Lower leg skin (tissue), 4 donors: ENCODE measurements at regions not wholly inside any gene's neighbourhood (a gene's known extent, or its start where the extent isn't known, plus 50 kb on each side); places are given as distances from the start of the nearest gene placed in this dataset.
"Not testable (repeated sequence)": the region's sequence is repeated elsewhere in the genome, so short reads cannot be mapped to it uniquely, and the experiment has no call there.

ENCODE experiments used
- DNase-seq, 2 donors: peaks; one replicate each; pipeline ENCODE4 v3.0.0-alpha.2; 2019; ENCODE audit warnings: low spot score in 2 of 2
- H3K4me3 ChIP-seq: fragments of 200-600 bp; sonication (generic); 2 replicates; pipeline ENCODE4 v1.5.1; 2017; ENCODE audit warnings: mild to moderate bottlenecking, low read depth; ENCODE audit not compliant: poor library complexity, severe bottlenecking
- CTCF ChIP-seq, 3 donors: fragments of 450-650 bp; IDR thresholded peaks; one replicate each; pipeline ENCODE4 v1.5.1; 2016; ENCODE audit warnings: antibody characterized with exemption in 3 of 3, mild to moderate bottlenecking in 3 of 3, moderate library complexity in 2 of 3
- POLR2A ChIP-seq, 2 donors: fragments of 450-650 bp; IDR thresholded peaks; one replicate each; pipeline ENCODE4 v1.6.1; 2016 to 2017; ENCODE audit warnings: antibody characterized with exemption in 2 of 2, mild to moderate bottlenecking in 1 of 2, moderate library complexity in 1 of 2
- WGBS, 2 donors: methylation state at CpG; one replicate each; pipeline ENCODE4 v1.1.5; 2018; 5-methylcytosine and 5-hydroxymethylcytosine counted together
- intact Hi-C: fragments of 100-400 bp; cut with DNase I; formaldehyde crosslinking; loops from one replicate; pipeline ENCODE4 v1.15.0; 2023; ENCODE audit warnings: low total_unique reads

GRCh38 chr19:28544451-28545261, 668.3 kb downstream of the UQCRFS1 start:
- DNase-seq = no peak
- intact Hi-C loops = no loop called here
- 91 to 98% methylated on average over 2 of the region's 2 CpGs for WGBS, 2 donors
- TF ChIP-seq CTCF (IDR thresholded peaks at IDR 0.05) (no peak), POLR2A (IDR thresholded peaks at IDR 0.05) (no peak)
- no peak overlapping the region for H3K4me3 ChIP-seq

- H3K4me3 ChIP-seq = no peak overlapping the region
- DNase-seq = no peak
- intact Hi-C loops = no loop called here
- no peak for TF ChIP-seq CTCF (IDR thresholded peaks at IDR 0.05)
- WGBS, 2 donors = 77 to 87% methylated on average over 5 of the region's 5 CpGs
These were observed 669.6 kb downstream of the UQCRFS1 start for GRCh38 chr19:28543244-28543776.

- TF ChIP-seq POLR2A (IDR thresholded peaks at IDR 0.05) (no peak), CTCF (IDR thresholded peaks at IDR 0.05) (no peak)
- WGBS, 2 donors = 75 to 77% methylated on average over 12 of the region's 12 CpGs
- intact Hi-C loops = no loop called here
- H3K4me3 ChIP-seq = no peak overlapping the region
- DNase-seq = no peak
These were observed 670.3 kb downstream of the UQCRFS1 start for GRCh38 chr19:28542394-28543243.

- TF ChIP-seq POLR2A (IDR thresholded peaks at IDR 0.05) (no peak), CTCF (IDR thresholded peaks at IDR 0.05) (no peak)
- DNase-seq = no peak
- intact Hi-C loops = no loop called here
- 70 to 74% methylated on average over 6 of the region's 6 CpGs for WGBS, 2 donors
- no peak overlapping the region for H3K4me3 ChIP-seq
These were observed 671.2 kb downstream of the UQCRFS1 start for GRCh38 chr19:28541602-28542393.

- 85 to 89% methylated on average over 3 of the region's 3 CpGs for WGBS, 2 donors
- no peak for DNase-seq
- intact Hi-C loops = no loop called here
- TF ChIP-seq POLR2A (IDR thresholded peaks at IDR 0.05) (no peak), CTCF (IDR thresholded peaks at IDR 0.05) (no peak)
- H3K4me3 ChIP-seq = no peak overlapping the region
These were observed 671.9 kb downstream of the UQCRFS1 start for GRCh38 chr19:28541029-28541428.

- WGBS, 2 donors = 84 to 92% methylated on average over 6 of the region's 6 CpGs
- H3K4me3 ChIP-seq, intact Hi-C loops, DNase-seq: not testable (repeated sequence)
These were observed 672.6 kb downstream of the UQCRFS1 start for GRCh38 chr19:28540385-28540784.
